ENCODE measurements at regions not wholly inside any gene's neighbourhood (a gene's known extent, or its start where the extent isn't known, plus 50 kb on each side); places are given as distances from the start of the nearest gene placed in this dataset.

DNA sequence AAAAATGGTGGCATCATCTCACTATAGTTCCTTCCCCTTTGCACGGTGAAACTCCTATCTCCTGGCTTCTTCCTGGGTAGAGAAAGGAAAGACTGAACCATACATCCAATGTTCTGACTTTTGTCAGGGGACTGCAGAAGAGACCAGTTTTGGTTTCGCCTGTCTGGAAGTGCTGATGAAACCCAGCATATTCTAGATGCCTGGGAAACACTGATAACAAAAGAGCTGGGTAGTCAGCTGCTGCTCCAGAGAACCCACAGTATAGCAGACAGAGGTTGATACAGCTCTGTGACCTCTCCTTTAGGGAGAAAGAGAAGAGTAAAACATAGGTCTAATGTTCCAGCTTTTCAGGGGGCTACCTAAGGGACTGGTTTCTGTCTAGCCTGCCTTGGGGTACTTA, 695.3 kb downstream of the DIAPH3 start:
- TF ChIP-seq GATA2 (IDR thresholded peaks at IDR 0.05; ENCODE audit: low read depth, low read length) (no peak), GATA3 (IDR thresholded peaks at IDR 0.05; ENCODE audit: low read depth, low read length) (no peak)

- no peak for TF ChIP-seq GATA2 (IDR thresholded peaks at IDR 0.05; ENCODE audit: low read depth, low read length)
- no peak for TF ChIP-seq GATA3 (IDR thresholded peaks at IDR 0.05; ENCODE audit: low read depth, low read length)
Measured at GRCh38 chr13:59471106-59471505, 692.6 kb downstream of the DIAPH3 start.

- TF ChIP-seq GATA2 (IDR thresholded peaks at IDR 0.05; ENCODE audit: low read depth, low read length) (no peak), GATA3 (IDR thresholded peaks at IDR 0.05; ENCODE audit: low read depth, low read length) (no peak)
Measured at GRCh38 chr13:59472134-59472533, 691.6 kb downstream of the DIAPH3 start.

GRCh38 chr13:59474696-59475095, 689.0 kb downstream of the DIAPH3 start:
- TF ChIP-seq GATA2 (IDR thresholded peaks at IDR 0.05; ENCODE audit: low read depth, low read length) (no peak), GATA3 (IDR thresholded peaks at IDR 0.05; ENCODE audit: low read depth, low read length) (no peak)

- TF ChIP-seq GATA3 (IDR thresholded peaks at IDR 0.05; ENCODE audit: low read depth, low read length): no peak
- no peak for TF ChIP-seq GATA2 (IDR thresholded peaks at IDR 0.05; ENCODE audit: low read depth, low read length)
Measured at GRCh38 chr13:59475911-59476310, 687.8 kb downstream of the DIAPH3 start.

GRCh38 chr13:59476366-59476765, 687.4 kb downstream of the DIAPH3 start:
- TF ChIP-seq GATA2 (IDR thresholded peaks at IDR 0.05; ENCODE audit: low read depth, low read length) (no peak), GATA3 (IDR thresholded peaks at IDR 0.05; ENCODE audit: low read depth, low read length) (no peak)

DNA sequence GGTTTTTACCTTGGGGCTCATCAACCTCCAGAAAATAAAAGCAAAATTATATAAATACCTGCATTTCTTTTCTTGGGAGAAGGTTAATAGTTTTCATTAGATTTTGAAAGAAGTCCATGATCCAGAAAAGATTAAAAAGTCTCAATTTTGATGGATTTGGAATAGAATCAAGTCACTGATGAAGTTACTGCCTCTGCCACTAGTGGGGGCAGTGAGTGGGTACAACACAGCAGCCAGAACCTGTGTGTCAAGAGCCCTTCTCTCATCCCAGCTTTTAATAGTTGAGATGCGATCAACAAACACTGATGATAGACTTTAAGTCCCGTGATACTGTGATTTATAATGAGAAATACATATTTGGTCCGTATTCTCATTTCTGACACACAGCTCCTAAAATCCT, 686.7 kb downstream of the DIAPH3 start:
- TF ChIP-seq GATA2 (IDR thresholded peaks at IDR 0.05; ENCODE audit: low read depth, low read length) (no peak), GATA3 (IDR thresholded peaks at IDR 0.05; ENCODE audit: low read depth, low read length) (no peak)

DNA sequence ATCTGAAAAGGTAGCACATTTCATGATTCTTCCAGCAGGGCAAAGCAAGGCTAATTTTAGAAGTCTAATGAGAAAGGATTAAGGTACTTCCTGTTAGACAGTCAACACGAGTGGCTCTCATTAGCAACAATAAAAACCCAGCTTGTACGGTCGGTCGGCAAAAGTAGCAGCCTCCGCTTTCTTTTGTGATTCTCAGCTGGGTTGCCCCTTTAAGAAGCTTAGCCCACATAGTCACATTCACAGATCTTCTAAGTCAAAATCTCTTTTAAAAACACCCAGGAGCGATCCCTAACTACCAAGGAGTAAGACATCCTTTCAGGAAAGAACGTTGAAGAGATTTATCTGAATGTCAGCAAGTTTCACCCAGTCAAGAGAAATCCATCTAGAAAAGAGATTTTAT, 684.8 kb downstream of the DIAPH3 start:
- TF ChIP-seq GATA2 (IDR thresholded peaks at IDR 0.05; ENCODE audit: low read depth, low read length) (no peak), GATA3 (IDR thresholded peaks at IDR 0.05; ENCODE audit: low read depth, low read length) (no peak)

DNA sequence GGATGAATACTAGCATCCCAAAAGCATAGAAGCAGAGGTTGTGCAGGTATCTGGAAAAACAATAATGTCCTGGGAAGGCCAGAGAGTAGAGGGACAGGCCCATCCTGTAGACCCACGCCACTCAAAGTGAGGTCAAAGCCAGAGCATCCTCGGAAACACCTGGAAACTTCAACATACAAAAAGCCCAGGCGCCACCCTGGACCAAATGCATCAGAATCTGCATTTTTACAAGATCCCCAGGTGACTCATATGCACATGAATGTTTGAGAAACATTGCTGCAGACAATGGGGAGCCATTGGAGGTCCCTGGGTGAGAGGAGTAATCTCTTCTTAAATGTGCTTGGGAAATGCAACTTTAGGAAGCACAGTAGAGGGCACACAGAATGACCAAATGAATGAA, 684.1 kb downstream of the DIAPH3 start:
- TF ChIP-seq GATA3 (IDR thresholded peaks at IDR 0.05; ENCODE audit: low read depth, low read length) (no peak), GATA2 (IDR thresholded peaks at IDR 0.05; ENCODE audit: low read depth, low read length) (no peak)

DNA sequence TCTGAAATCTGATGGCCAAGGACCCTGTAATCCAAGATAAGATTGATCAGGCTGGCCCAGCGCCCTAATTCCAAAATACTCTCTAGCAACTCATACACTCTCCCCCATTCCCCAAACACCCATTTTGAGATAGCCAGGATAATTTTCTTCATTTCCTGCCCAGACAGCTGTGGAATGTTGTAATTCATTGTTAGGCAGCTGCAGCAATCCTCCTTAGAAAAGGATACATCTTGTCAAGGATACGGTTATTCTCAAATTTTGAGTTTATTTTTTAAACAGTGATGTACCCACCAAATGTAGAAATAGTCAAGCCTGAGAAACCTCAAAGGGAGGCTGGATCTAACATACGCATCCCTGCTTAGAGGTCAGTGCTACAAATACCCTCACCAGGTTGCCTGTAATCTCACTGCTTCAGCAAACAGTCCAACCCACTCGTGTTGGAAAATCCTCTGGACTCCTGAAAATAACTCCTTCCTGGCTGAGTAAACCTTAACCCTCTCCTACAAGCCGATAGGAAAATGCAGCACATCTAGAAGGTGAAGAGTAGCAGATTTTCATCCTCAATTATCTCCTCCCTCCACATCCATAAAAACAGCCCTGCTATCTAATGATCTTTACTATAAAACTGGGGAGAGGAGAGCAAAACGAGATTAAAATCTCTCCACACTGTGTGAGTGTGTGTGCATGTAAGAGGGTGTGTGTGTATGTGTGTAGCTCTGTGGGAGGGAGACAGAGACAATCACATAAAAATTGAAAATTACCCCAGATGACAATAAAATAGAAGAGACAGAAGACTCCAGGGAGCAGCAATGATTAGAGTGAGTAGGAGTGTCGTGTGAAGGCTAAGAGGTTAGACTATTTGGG, 683.1 kb downstream of the DIAPH3 start:
- peak; percentile 85 for TF ChIP-seq GATA3 (IDR thresholded peaks at IDR 0.05; ENCODE audit: low read depth, low read length)
- peak; percentile 88 for TF ChIP-seq GATA2 (IDR thresholded peaks at IDR 0.05; ENCODE audit: low read depth, low read length)

DNA sequence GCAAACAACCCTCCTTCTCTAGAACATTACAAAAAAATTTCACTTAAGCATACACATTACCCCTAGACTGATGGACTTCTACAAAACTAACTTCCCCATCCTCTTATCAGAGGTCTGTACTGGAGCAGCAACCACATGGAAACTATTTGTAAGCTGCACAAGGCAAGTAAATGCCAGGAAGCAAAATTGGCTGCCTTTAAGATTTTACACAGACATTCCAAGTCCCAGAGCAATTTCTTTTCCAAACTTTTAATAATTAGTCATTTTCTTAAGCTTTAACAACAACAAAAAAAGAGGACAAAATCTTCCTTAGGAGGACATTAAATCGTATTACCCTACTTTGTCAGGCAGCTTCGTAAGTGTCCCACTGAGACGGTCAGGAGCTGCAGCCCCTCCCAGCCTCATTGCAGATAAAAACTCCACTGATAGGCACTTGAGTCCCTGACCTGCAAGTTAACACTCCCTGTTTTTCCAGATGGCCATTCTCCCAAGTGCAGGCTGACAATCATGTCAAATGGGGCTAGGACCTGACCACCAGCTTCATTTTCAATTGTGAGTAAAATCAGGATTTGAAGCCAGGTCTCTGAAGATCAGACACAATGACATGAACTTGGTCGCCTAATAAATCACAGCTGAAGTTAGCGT, 680.1 kb downstream of the DIAPH3 start:
- TF ChIP-seq GATA3 (IDR thresholded peaks at IDR 0.05; ENCODE audit: low read depth, low read length) (no peak), GATA2 (IDR thresholded peaks at IDR 0.05; ENCODE audit: low read depth, low read length) (peak; percentile 6; the same call in 1 of the 2 replicates)

- no peak for TF ChIP-seq GATA3 (IDR thresholded peaks at IDR 0.05; ENCODE audit: low read depth, low read length)
- TF ChIP-seq GATA2 (IDR thresholded peaks at IDR 0.05; ENCODE audit: low read depth, low read length): no peak
Measured at GRCh38 chr13:59487883-59488282, 675.8 kb downstream of the DIAPH3 start.

DNA sequence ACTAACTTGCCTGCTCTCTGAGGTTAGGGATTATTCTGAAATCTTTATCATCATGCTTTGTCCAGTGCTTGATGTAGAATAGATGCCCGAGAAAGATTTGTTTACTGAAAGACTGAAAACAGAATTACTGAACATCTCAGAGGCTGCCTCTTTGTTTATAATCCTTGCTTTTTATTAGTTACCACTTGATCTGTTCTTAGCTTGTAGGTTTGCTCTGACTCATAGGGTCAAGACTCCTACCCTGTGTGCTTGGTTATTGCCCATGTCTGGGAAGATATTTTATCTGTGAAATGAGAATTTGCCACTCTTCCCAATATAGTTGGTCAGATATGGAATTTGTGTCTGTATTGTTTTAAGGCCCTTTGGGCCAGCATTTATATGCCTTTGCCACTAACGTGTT, 675.3 kb downstream of the DIAPH3 start:
- TF ChIP-seq GATA3 (IDR thresholded peaks at IDR 0.05; ENCODE audit: low read depth, low read length): no peak
- no peak for TF ChIP-seq GATA2 (IDR thresholded peaks at IDR 0.05; ENCODE audit: low read depth, low read length)

- no peak for TF ChIP-seq GATA3 (IDR thresholded peaks at IDR 0.05; ENCODE audit: low read depth, low read length)
Measured at GRCh38 chr13:59490651-59491050, 673.1 kb downstream of the DIAPH3 start.

GRCh38 chr13:59492030-59492636, 671.6 kb downstream of the DIAPH3 start:
- TF ChIP-seq GATA3 (IDR thresholded peaks at IDR 0.05; ENCODE audit: low read depth, low read length) (no peak), GATA2 (IDR thresholded peaks at IDR 0.05; ENCODE audit: low read depth, low read length) (no peak)

Measured in SH-SY5Y (cell line).